OCI-LY7 (cell line): ENCODE measurements at regions not wholly inside any gene's neighbourhood (a gene's known extent, or its start where the extent isn't known, plus 50 kb on each side); places are given as distances from the start of the nearest gene placed in this dataset.

Experiments
- EZH2phosphoT487 ChIP-seq: fragments of 200-600 bp; sonication (generic); IDR thresholded peaks from 2 replicates; pipeline ENCODE4 v1.6.1; 2018; ENCODE audit warnings: low read depth, borderline replicate concordance, mild to moderate bottlenecking, mixed run types, antibody characterized with exemption, low read length, moderate library complexity, mixed read lengths
- TF ChIP-seq, protein P1 (sequence below): fragments of 200-600 bp; sonication (generic); conservative IDR thresholded peaks from 2 replicates; pipeline ENCODE4 v1.5.1; 2014; ENCODE audit warnings: mild to moderate bottlenecking, antibody characterized with exemption, low read length, moderate library complexity, mixed read lengths

DNA sequence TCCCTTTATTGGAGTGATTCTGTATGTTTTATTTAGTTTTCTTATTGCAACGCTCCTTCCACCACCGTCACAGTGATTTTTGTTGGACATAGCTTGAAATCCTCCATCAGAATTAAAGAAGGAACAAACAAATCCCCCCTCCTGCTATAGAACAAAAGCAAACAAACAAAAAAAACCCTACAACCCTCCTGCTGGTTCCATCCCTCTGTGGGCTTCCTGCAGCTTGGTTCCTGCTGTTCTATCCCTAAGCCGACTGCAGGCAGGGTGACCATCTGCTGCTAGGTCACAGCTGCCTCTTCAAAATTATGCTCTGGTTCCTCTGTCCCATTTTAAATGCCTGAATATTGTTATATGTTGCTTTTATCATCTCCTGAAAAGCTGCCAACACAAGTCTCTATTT is 116.8 kb upstream of the AGA start:
- TF ChIP-seq, protein P1, sequence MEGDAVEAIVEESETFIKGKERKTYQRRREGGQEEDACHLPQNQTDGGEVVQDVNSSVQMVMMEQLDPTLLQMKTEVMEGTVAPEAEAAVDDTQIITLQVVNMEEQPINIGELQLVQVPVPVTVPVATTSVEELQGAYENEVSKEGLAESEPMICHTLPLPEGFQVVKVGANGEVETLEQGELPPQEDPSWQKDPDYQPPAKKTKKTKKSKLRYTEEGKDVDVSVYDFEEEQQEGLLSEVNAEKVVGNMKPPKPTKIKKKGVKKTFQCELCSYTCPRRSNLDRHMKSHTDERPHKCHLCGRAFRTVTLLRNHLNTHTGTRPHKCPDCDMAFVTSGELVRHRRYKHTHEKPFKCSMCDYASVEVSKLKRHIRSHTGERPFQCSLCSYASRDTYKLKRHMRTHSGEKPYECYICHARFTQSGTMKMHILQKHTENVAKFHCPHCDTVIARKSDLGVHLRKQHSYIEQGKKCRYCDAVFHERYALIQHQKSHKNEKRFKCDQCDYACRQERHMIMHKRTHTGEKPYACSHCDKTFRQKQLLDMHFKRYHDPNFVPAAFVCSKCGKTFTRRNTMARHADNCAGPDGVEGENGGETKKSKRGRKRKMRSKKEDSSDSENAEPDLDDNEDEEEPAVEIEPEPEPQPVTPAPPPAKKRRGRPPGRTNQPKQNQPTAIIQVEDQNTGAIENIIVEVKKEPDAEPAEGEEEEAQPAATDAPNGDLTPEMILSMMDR, result no peak
- TF ChIP-seq EZH2phosphoT487, result no peak
